Fibroblast of villous mesenchyme (primary cell): ENCODE measurements at regions not wholly inside any gene's neighbourhood (a gene's known extent, or its start where the extent isn't known, plus 50 kb on each side); places are given as distances from the start of the nearest gene placed in this dataset.

Source experiments
- DNase-seq: peaks from one replicate; pipeline ENCODE4 v3.0.0-alpha.2; 2010; ENCODE audit warnings: low read depth
- H3K4me3 ChIP-seq: 2 replicates; pipeline ENCODE4 v1.5.1; 2011; ENCODE audit warnings: low read depth, mild to moderate bottlenecking, low read length
- CTCF ChIP-seq: IDR thresholded peaks from 2 replicates; pipeline ENCODE4 v1.5.1; 2012; ENCODE audit warnings: low read depth, mild to moderate bottlenecking, low read length; ENCODE audit not compliant: insufficient read depth

GRCh38 chr10:2106641-2107040 lies 369.3 kb upstream of the ADARB2 start:
- DNase-seq, result no peak
- H3K4me3 ChIP-seq, result no peak overlapping the region
- TF ChIP-seq CTCF, result no peak

- H3K4me3 ChIP-seq, result no peak overlapping the region
- no peak for DNase-seq
- no peak for TF ChIP-seq CTCF
These were observed 362.0 kb upstream of the ADARB2 start for GRCh38 chr10:2099321-2099720.

GRCh38 chr10:2097937-2098336 lies 360.6 kb upstream of the ADARB2 start:
- no peak for TF ChIP-seq CTCF
- no peak for DNase-seq
- no peak overlapping the region for H3K4me3 ChIP-seq

GRCh38 chr10:2094171-2094570 lies 356.8 kb upstream of the ADARB2 start:
- no peak for DNase-seq
- TF ChIP-seq CTCF, result no peak
- H3K4me3 ChIP-seq, result no peak overlapping the region

GRCh38 chr10:2083591-2083990 lies 346.3 kb upstream of the ADARB2 start:
- no peak overlapping the region for H3K4me3 ChIP-seq
- no peak for TF ChIP-seq CTCF
- no peak for DNase-seq

- DNase-seq, result no peak
- TF ChIP-seq CTCF, result no peak
- H3K4me3 ChIP-seq, result no peak overlapping the region
These were observed 344.2 kb upstream of the ADARB2 start for GRCh38 chr10:2081501-2081900.

GRCh38 chr10:2079603-2080078 lies 342.3 kb upstream of the ADARB2 start:
- H3K4me3 ChIP-seq, result no peak overlapping the region
- no peak for DNase-seq
- no peak for TF ChIP-seq CTCF
